H1 (cell line): ENCODE measurements at regions not wholly inside any gene's neighbourhood (a gene's known extent, or its start where the extent isn't known, plus 50 kb on each side); places are given as distances from the start of the nearest gene placed in this dataset.
"Not testable (repeated sequence)": the region's sequence is repeated elsewhere in the genome, so short reads cannot be mapped to it uniquely, and the experiment has no call there.

Experiments
- CTCF ChIA-PET: fragments of 300-600 bp; sonication (Branson Sonifier 250); formaldehyde crosslinking; loops from one replicate; lab custom pipeline; 2021; ENCODE audit not compliant: partially characterized antibody; lab: Charles Lee
- POLR2A ChIA-PET: fragments of 300-600 bp; sonication (Branson Sonifier 250); formaldehyde crosslinking; loops from one replicate; lab custom pipeline; 2021; ENCODE audit warnings: inconsistent platforms; ENCODE audit not compliant: partially characterized antibody; lab: Charles Lee
- DNase-seq, 2 experiments: peaks; one replicate each; pipeline versions ENCODE4 v3.0.0 to v3.0.0-alpha.2; 2010 to 2022; ENCODE audit warnings: low spot score in 2 of 2, low read depth in 1 of 2, mixed read lengths in 1 of 2
- FAIRE-seq: peaks from 2 replicates; lab custom pipeline; 2011; peaks lifted over from hg19 to GRCh38; lab: Jason Lieb, UNC
- H2AFZ ChIP-seq: 2 replicates; pipeline ENCODE4 v1.8.1; 2012; ENCODE audit warnings: low read length, inconsistent platforms
- H2AK5ac ChIP-seq: 2 replicates; pipeline ENCODE4 v1.6.1; 2013; ENCODE audit warnings: low read depth, low read length
- H2BK120ac ChIP-seq: replicated peaks from 2 replicates; pipeline ENCODE3; 2013; ENCODE audit warnings: low read depth, low read length, inconsistent platforms
- H2BK12ac ChIP-seq: 2 replicates; pipeline ENCODE4 v1.6.1; 2013; ENCODE audit warnings: low read depth, low read length
- H2BK15ac ChIP-seq: 2 replicates; pipeline ENCODE4 v1.6.1; 2013; ENCODE audit warnings: low read length
- H2BK20ac ChIP-seq: 2 replicates; pipeline ENCODE4 v1.6.1; 2013; ENCODE audit warnings: low read length
- H2BK5ac ChIP-seq: 2 replicates; pipeline ENCODE4 v1.6.1; 2013; ENCODE audit warnings: low read depth, low read length
- H3K14ac ChIP-seq: 2 replicates; pipeline ENCODE4 v1.6.1; 2013; ENCODE audit warnings: inconsistent platforms; ENCODE audit not compliant: insufficient read length
- H3K18ac ChIP-seq: 2 replicates; pipeline ENCODE4 v1.6.1; 2013; ENCODE audit warnings: low read length; ENCODE audit errors: extremely low read depth
- H3K23ac ChIP-seq: 2 replicates; pipeline ENCODE4 v1.6.1; 2013; ENCODE audit warnings: inconsistent platforms; ENCODE audit not compliant: insufficient read length
- H3K23me2 ChIP-seq: 2 replicates; pipeline ENCODE4 v1.6.1; 2013; ENCODE audit warnings: low read depth, low read length
- H3K27ac ChIP-seq: 2 replicates; pipeline ENCODE4 v1.6.1; 2011; ENCODE audit warnings: low read depth, low read length, inconsistent platforms
- H3K27me3 ChIP-seq, 4 experiments: replicated peaks in 1 of 4; 1 replicate in 1 of 4; 2 replicates in 3 of 4; pipeline versions ENCODE4 v1.6.1 to v1.8.1; 2011 to 2013; ENCODE audit warnings: low read length in 3 of 4, mild to moderate bottlenecking in 3 of 4, inconsistent platforms in 2 of 4, mixed read lengths in 2 of 4, moderate library complexity in 1 of 4; ENCODE audit not compliant: control insufficient read depth in 3 of 4, insufficient read depth in 3 of 4; ENCODE audit errors: extremely low read depth in 1 of 4
- H3K36me3 ChIP-seq, 4 experiments: 2 replicates each; pipeline versions ENCODE4 v1.6.1 to v1.8.1; 2011 to 2013; ENCODE audit warnings: mild to moderate bottlenecking in 4 of 4, low read length in 3 of 4, moderate library complexity in 2 of 4, control low read depth in 1 of 4, inconsistent platforms in 1 of 4; ENCODE audit not compliant: insufficient read depth in 4 of 4, control insufficient read depth in 2 of 4
- H3K4ac ChIP-seq: replicated peaks from 2 replicates; pipeline ENCODE3; 2013; ENCODE audit warnings: low read length, low read depth, mixed read lengths, inconsistent platforms; ENCODE audit not compliant: insufficient read length
- H3K4me1 ChIP-seq, 4 experiments: replicated peaks in 1 of 4; 1 replicate in 1 of 4; 2 replicates in 3 of 4; pipeline versions ENCODE4 v1.6.1 to v1.8.1; 2011 to 2013; ENCODE audit warnings: low read length in 3 of 4, inconsistent platforms in 2 of 4, mixed read lengths in 1 of 4; ENCODE audit not compliant: insufficient read depth in 4 of 4, control insufficient read depth in 3 of 4
- H3K4me2 ChIP-seq, 2 experiments: 2 replicates each; pipeline versions ENCODE4 v1.6.1 to v1.8.1; 2011 to 2013; ENCODE audit warnings: low read depth in 2 of 2, low read length in 2 of 2, control low read depth in 1 of 2, inconsistent platforms in 1 of 2, mild to moderate bottlenecking in 1 of 2; ENCODE audit not compliant: insufficient read depth in 1 of 2
- H3K4me3 ChIP-seq, 4 experiments: fragments of 200-600, 300-600 bp in 1 of 4; sonication (generic), shearing (Covaris generic), sonication (Bioruptor Twin) in 1 of 4; 2 replicates each; pipeline versions ENCODE4 v1.5.1 to v1.8.1; 2011 to 2016; ENCODE audit warnings: low read length in 4 of 4, low read depth in 3 of 4, control low read depth in 2 of 4, inconsistent platforms in 2 of 4, mild to moderate bottlenecking in 2 of 4, mixed read lengths in 1 of 4, moderate library complexity in 1 of 4; ENCODE audit not compliant: insufficient read depth in 2 of 4; ENCODE audit errors: extremely low read depth in 1 of 4
- H3K56ac ChIP-seq: replicated peaks from 2 replicates; pipeline ENCODE3; 2013; ENCODE audit warnings: low read depth, mild to moderate bottlenecking, mixed read lengths, low read length, inconsistent platforms; ENCODE audit not compliant: insufficient read length
- H3K79me1 ChIP-seq: 2 replicates; pipeline ENCODE4 v1.6.1; 2013; ENCODE audit warnings: low read depth, low read length, control low read depth
- H3K79me2 ChIP-seq, 2 experiments: 2 replicates each; pipeline versions ENCODE4 v1.6.1 to v1.8.1; 2012 to 2013; ENCODE audit warnings: low read length in 2 of 2, mild to moderate bottlenecking in 2 of 2, inconsistent platforms in 1 of 2; ENCODE audit not compliant: insufficient read depth in 2 of 2, control insufficient read depth in 1 of 2
- H3K9ac ChIP-seq, 4 experiments: replicated peaks in 1 of 4; 1 replicate in 1 of 4; 2 replicates in 3 of 4; pipeline versions ENCODE4 v1.6.1 to v1.8.1; 2011 to 2013; ENCODE audit warnings: low read depth in 3 of 4, low read length in 3 of 4, control low read depth in 2 of 4, mild to moderate bottlenecking in 2 of 4, moderate library complexity in 2 of 4, inconsistent platforms in 1 of 4; ENCODE audit errors: extremely low read depth in 1 of 4
- H3K9me3 ChIP-seq, 2 experiments: 2 replicates each; pipeline versions ENCODE4 v1.6.1 to v1.8.1; 2012 to 2013; ENCODE audit warnings: mild to moderate bottlenecking in 2 of 2, moderate library complexity in 2 of 2, control low read depth in 1 of 2, inconsistent platforms in 1 of 2, low read depth in 1 of 2, low read length in 1 of 2, mixed read lengths in 1 of 2; ENCODE audit not compliant: insufficient read depth in 2 of 2
- H4K20me1 ChIP-seq, 2 experiments: replicated peaks in 1 of 2; 2 replicates each; pipeline versions ENCODE3 to v1.8.1; 2011 to 2013; ENCODE audit warnings: inconsistent platforms in 2 of 2, low read length in 2 of 2, mild to moderate bottlenecking in 1 of 2; ENCODE audit not compliant: insufficient read depth in 2 of 2, control insufficient read depth in 1 of 2
- H4K5ac ChIP-seq: 2 replicates; pipeline ENCODE4 v1.6.1; 2013; ENCODE audit warnings: low read length, low read depth, mixed read lengths, inconsistent platforms; ENCODE audit not compliant: insufficient read length
- H4K8ac ChIP-seq: 2 replicates; pipeline ENCODE4 v1.8.0; 2013; ENCODE audit warnings: mild to moderate bottlenecking, moderate library complexity, low read length, inconsistent platforms; ENCODE audit not compliant: insufficient read depth; ENCODE audit errors: extremely low read depth
- H4K91ac ChIP-seq: replicated peaks from 2 replicates; pipeline ENCODE3; 2013; ENCODE audit warnings: low read length, mixed read lengths, inconsistent platforms; ENCODE audit not compliant: insufficient read length
- WGBS, 2 experiments: shearing (Covaris generic) in 1 of 2; methylation state at CpG; one replicate each; pipeline versions ENCODE4 v1.1.6 to v1.1.7; 2013 to 2015; ENCODE audit warnings: low lambda C conversion rate in 2 of 2, mixed read lengths in 2 of 2, inconsistent platforms in 1 of 2, low coverage in 1 of 2, missing lambda C conversion rate in 1 of 2; ENCODE audit not compliant: insufficient replicate concordance in 2 of 2, insufficient coverage in 1 of 2, insufficient read length in 1 of 2; ENCODE audit errors: extremely low coverage in 1 of 2, missing lambda C conversion rate in 1 of 2; 5-methylcytosine and 5-hydroxymethylcytosine counted together

- H3K56ac ChIP-seq, H3K18ac ChIP-seq, H3K4ac ChIP-seq, H3K27me3 ChIP-seq, H3K14ac ChIP-seq, POLR2A ChIA-PET, H3K23ac ChIP-seq, H3K27ac ChIP-seq, H4K8ac ChIP-seq, H4K5ac ChIP-seq, H3K4me2 ChIP-seq, FAIRE-seq, H4K91ac ChIP-seq, H2AK5ac ChIP-seq, H2AFZ ChIP-seq, H2BK15ac ChIP-seq, H2BK5ac ChIP-seq, DNase-seq, H3K23me2 ChIP-seq, H2BK20ac ChIP-seq, H3K36me3 ChIP-seq, H3K4me3 ChIP-seq, H3K9ac ChIP-seq, H2BK12ac ChIP-seq, H2BK120ac ChIP-seq, H3K4me1 ChIP-seq, H3K79me1 ChIP-seq, H3K79me2 ChIP-seq, CTCF ChIA-PET, H4K20me1 ChIP-seq: not testable (repeated sequence)
- 89% methylated on average over 4 of the region's 4 CpGs; no CpG with 5 or more reads in 1 of the 2 experiments for WGBS, 2 experiments
- peaks cover 3 to 19% of the 10 kb centered on the region in 2 experiments; a peak in 3 of 4 replicates for H3K9me3 ChIP-seq
Measured at GRCh38 chr20:30387823-30388222, 869.6 kb upstream of the DEFB115 start.

- CTCF ChIA-PET, H3K9ac ChIP-seq, H3K4me3 ChIP-seq, H3K36me3 ChIP-seq, H4K8ac ChIP-seq, H3K56ac ChIP-seq, H3K14ac ChIP-seq, H2BK15ac ChIP-seq, H3K79me1 ChIP-seq, H3K4ac ChIP-seq, H3K23me2 ChIP-seq, H2BK12ac ChIP-seq, H3K4me2 ChIP-seq, H3K23ac ChIP-seq, H3K79me2 ChIP-seq, H2AK5ac ChIP-seq, H4K5ac ChIP-seq, H2BK120ac ChIP-seq, H3K9me3 ChIP-seq, DNase-seq, H2BK20ac ChIP-seq, H2AFZ ChIP-seq, H3K18ac ChIP-seq, H3K4me1 ChIP-seq, POLR2A ChIA-PET, H4K20me1 ChIP-seq, H3K27ac ChIP-seq, H2BK5ac ChIP-seq, H3K27me3 ChIP-seq, H4K91ac ChIP-seq: not testable (repeated sequence)
- FAIRE-seq = peak; percentile 65
- WGBS, 2 experiments = 84% methylated on average over 1 of the region's 1 CpG; no CpG with 5 or more reads in 1 of the 2 experiments
Measured at GRCh38 chr20:30393523-30393922, 863.9 kb upstream of the DEFB115 start.
